A673 (cell line): ENCODE measurements at regions not wholly inside any gene's neighbourhood (a gene's known extent, or its start where the extent isn't known, plus 50 kb on each side); places are given as distances from the start of the nearest gene placed in this dataset.

Experiments
- CTCF ChIP-seq: fragments of 300-800, 200-600 bp; sonication (generic); conservative IDR thresholded peaks from 2 replicates; pipeline ENCODE4 v1.5.1; 2017; ENCODE audit warnings: low read depth, mild to moderate bottlenecking, antibody characterized with exemption, low read length, moderate library complexity, mixed read lengths
- EZH2 ChIP-seq: fragments of 200-600 bp; sonication (generic); IDR thresholded peaks from 2 replicates; pipeline ENCODE4 v1.6.1; 2017; ENCODE audit warnings: borderline replicate concordance, low read depth, mild to moderate bottlenecking, mixed read lengths, antibody characterized with exemption, low read length; ENCODE audit not compliant: poor library complexity, severe bottlenecking

GRCh38 chr13:106302843-106303242 is 232.6 kb downstream of the EFNB2 start:
- TF ChIP-seq CTCF, result no peak
- TF ChIP-seq EZH2, result no peak
